ENCODE measurements at regions not wholly inside any gene's neighbourhood (a gene's known extent, or its start where the extent isn't known, plus 50 kb on each side); places are given as distances from the start of the nearest gene placed in this dataset.

DNA sequence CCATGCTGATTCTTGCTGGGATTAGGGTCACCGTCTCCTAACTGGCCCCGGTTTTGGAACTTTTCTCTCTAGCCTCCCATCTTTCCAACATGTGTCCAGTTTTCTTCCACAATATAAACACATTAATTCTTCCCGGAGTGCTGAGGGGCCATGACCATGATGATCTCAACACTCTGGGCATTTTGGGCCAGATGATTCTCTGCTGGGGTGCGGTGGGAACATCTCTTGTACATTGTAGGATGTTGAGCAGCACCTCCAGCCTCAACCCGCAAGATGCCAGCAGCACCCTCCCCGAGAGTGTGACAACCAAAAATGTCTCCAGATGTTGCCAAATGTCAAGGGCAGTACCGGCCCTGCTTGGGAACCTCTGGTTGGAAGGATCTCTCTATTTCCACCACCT lies 164.8 kb downstream of the TFAP2C start:
- intact Hi-C loops (cut with DNase I) = no loop called here
- DNase-seq (ENCODE audit: low spot score) = no peak

DNA sequence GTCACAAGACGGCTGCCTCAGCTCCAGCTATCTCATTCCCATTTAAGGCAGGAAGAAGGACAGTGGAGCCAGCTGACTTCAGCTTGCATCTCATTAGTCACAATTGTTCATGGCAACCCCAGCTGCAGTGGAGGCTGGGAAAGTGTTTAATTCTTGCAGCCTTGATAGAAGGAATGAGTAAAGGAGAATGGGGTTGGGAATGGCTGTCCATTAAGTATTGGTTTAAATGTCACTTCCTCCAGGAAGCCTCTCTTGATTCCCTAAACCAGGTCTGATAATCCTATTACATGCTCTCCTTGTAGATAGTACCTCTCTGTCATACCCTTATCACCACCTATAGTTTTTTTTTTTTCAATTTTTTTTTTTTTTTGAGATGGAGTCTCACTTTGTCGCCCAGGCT lies 166.4 kb downstream of the TFAP2C start:
- intact Hi-C loops (cut with DNase I) = no loop called here
- no peak for DNase-seq (ENCODE audit: low spot score)

DNA sequence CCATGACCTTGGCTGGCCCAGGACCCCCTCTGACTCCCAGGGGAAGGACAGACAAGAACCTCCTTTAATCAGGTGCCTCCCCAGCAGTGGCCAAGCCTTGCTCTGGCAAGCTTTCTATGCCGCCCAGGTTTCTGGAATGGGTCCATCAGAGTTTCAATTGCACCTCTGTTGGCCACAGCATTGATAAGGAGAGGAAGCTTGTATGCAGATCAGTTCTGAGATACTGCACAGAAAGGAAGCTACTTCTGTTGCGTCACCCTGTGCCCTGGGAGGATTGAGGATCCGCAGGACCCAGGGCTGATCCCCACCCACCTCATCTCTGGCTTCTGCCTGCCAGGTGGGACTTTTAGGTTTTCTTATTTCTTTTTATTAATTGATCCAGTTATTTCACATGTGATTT lies 167.2 kb downstream of the TFAP2C start:
- intact Hi-C loops (cut with DNase I) = no loop called here
- DNase-seq (ENCODE audit: low spot score) = no peak

DNA sequence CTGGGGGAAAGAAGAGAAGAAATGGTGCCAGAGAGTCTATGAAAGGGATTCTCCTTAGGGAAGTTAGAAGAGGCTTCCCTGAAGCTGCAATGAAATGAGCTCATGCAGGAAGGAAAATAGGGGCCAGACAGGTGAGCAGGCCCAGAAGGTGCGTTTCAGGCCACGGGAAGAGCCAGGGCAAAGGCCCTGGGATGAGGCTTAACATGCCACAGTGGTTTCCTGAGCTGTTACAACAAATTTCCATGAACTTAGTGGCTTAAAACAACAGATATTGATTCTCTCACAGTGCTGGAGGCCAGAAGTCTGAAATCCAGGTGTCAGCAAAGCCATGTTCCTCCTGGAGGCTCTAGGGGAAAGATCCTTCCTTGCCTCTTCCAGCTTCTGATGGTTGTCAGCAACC lies 167.9 kb downstream of the TFAP2C start:
- no peak for DNase-seq (ENCODE audit: low spot score)
- intact Hi-C loops (cut with DNase I) = no loop called here

DNA sequence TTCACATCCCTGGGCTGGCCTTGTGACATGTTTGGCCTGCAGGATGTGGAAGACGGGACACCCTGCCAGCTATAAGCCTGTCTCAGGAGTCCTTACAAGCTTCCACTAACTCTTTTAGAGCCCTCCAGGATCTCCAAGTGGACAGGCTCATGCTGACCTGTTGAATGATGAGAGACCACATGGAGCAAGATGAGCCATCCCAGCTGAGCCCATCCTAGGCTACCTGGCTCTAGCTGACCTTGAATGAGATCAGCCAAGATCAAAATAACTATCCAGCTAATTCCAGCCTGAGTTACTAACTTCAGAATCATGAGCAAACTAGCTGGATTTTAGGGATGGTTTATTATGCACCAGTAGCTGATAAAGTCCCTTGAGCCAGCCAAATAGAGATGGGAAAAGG lies 169.5 kb downstream of the TFAP2C start:
- intact Hi-C loops (cut with DNase I) = no loop called here
- DNase-seq (ENCODE audit: low spot score) = no peak

DNA sequence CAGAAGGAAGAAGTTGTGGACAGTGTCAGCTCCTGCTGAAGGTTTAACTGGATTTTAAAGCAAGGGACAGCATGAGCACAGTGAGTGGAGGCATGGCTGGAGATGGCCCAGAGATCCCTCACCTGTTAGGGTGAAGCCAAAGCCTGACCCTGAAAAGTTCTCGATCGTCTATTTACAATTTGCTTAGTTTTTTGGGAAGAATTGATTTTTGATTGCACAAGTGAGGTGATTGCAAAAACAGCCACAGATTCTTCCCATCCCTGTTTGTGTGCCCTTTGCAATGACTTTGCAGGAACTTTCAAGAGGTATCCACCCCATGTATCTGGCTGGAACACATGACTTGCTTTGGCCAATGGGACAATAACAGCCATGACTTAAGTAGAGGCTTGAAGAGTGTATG lies 170.1 kb downstream of the TFAP2C start:
- no peak for DNase-seq (ENCODE audit: low spot score)
- intact Hi-C loops (cut with DNase I) = no loop called here

DNA sequence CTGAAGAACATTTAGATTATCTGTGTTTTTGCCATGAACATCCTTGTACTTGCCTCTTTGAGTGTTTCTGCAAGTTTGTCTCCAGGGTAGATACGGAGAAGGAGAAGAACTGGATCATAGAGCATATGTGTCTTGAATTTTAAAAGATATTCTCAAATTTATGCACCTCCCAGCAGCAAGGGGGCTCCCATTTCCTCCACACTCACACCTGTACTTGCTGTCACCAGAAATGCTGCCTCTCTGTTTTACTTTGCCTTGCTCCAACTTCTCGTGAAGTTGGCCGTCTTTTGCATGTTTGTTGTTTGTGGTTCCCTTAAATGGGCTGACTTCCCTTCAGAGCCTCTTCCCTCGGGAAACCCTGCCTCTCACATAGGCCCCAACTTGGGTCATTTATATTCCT lies 171.0 kb downstream of the TFAP2C start:
- intact Hi-C loops (cut with DNase I) = no loop called here

DNA sequence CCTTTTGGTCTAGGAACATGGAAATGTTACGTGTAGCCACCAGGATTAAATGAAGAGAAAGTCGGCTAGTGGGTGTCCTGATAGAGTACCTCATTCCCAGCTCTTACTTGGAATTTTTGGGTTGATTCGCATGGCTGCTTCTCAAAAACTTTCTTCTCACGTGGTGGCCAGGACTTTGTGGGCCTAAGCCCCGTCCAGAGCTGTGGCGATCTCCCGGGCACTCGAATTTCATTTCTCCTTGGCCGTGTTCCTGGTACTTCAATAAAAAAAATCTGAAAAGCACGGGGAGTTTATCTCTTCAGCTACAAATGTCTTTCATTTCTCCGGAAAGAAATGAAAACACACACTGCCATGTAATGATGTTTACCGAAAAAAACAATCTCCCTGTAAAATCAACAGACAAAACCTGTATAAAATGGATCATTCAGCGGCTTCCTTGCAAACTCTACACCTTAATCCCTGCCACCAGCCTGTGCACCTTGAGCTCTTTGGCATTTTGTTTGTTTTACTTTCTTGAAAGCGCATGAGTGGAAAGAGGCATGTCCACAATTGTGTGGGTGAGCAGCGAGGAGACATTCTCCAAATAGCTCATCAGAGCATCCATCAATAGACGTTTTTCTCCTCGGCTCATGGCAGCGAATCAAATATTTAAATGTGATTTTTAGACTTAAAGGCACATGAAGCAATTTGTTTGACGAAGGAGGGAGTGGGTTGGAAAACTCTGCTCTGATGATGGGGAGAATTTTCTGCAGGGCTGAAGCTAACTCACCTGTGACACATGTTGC lies 173.1 kb downstream of the TFAP2C start:
- DNase-seq (ENCODE audit: low spot score) = no peak
- intact Hi-C loops (cut with DNase I) = no loop called here

More for the DNA sequence above, 171.0 kb downstream of the TFAP2C start:
- no peak for DNase-seq (ENCODE audit: low spot score)

DNA sequence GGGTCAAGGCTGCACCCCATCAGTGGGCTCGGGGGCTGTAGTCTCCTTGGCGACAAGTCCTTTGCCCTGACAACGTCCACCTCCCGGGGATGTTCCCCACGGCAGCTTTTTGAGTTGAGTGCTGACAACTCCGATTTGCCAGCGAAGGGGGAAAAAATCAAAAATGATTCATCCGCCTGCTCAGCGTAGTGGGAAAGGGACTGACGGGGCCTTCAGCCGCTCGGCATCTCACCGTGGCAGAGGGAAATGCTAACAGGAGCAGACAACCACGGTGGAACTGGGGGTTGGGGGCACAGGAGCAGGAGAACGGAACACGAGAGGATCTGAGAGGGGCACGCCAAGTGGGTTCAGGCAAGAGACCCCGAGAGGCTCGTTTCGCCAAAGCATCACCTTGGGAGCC lies 173.7 kb downstream of the TFAP2C start:
- intact Hi-C loops (cut with DNase I) = no loop called here
- no peak for DNase-seq (ENCODE audit: low spot score)

DNA sequence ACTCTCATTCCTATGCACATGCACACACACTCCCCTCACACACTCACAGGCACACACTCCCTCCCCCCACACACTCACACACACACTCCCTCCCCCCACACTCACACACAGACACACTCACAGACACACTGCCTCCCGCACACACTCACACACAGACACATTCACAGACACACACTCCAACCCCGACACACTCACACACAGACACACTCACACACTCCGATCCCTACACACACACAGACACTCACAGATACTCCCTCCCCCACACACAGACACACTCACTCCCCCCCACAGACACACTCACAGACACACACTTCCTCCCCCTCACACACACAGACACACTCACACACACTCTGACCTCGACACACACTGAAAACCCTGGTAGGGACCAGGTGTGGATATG lies 176.2 kb downstream of the TFAP2C start:
- DNase-seq (ENCODE audit: low spot score) = no peak
- intact Hi-C loops (cut with DNase I) = no loop called here

DNA sequence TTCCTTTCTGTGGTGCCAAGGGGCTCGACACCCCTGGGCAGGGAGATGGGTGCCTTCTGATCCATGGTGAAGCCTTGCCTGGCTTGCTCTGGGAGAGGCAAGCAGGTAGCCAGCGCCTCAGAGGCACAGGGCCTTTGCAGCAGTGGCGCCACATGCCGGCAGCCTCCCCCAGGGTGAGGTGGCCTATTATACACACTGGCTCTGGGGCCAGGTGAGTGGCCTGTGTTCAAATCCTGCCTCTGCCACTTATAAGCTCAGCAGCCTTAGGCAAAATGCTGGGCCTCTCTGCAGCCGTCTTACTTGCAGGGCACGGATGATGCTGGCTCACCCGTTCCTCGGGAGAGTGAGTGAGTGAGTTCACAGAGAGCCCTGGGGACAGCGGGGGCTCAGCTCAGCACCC lies 176.9 kb downstream of the TFAP2C start:
- DNase-seq (ENCODE audit: low spot score) = no peak
- intact Hi-C loops (cut with DNase I) = no loop called here

DNA sequence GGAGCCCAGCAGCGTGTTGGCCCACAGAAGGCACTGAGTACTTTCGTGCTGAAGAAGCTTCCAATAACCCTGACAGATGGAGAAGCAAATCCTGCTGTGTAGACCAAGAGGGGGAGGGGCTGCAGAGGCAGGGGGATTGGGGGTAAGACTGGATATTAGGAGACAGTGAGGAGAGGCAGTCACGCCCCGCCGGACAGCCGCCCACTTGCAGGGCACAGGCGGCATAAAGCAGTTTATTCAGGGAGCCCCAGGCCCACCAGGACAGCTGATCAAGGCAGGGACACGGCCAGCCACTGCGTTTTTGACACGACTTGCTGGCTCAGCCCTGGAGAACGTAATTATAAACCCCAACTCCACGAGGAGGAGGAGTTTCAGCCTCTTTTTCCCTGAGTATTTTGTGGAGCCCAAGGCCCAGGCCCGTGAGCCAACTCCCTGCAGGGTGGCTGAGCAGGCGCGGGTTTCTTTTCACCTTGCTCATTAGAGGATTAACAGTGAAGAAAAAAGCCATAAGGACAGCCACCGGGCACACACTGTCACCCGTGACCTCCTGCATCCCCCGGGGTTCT lies 177.9 kb downstream of the TFAP2C start:
- intact Hi-C loops (cut with DNase I) = no loop called here
- no peak for DNase-seq (ENCODE audit: low spot score)

DNA sequence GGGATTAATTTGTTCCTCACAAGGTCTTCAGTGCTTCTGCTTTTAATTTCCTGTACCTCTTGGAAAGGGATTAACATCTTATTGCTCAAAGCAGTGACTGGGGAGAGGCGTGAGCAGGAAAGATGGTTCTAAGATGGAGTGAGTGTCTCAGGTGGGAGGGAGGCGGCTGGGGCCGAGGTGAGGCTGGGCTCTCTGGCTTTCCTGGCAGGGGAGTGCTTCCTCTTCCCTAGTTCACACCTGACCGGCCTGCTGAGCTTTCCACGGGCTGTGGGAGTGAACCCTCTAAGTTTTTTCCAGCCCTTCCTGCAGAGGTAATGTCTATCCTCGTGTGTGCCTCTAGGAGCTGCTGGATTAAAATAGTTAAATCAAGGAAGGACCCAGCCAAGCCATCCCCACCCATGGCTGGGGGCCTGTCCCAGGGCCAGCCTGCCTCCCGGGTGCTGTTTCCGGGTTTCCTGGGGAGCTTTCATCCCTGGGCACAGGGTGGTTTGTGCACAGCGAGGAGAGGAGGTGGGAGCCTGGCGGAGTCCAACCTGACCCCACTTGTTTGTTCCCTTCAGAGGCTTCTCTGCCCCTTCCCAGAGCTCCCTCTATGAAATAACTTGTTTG lies 179.1 kb downstream of the TFAP2C start:
- intact Hi-C loops (cut with DNase I) = no loop called here

DNA sequence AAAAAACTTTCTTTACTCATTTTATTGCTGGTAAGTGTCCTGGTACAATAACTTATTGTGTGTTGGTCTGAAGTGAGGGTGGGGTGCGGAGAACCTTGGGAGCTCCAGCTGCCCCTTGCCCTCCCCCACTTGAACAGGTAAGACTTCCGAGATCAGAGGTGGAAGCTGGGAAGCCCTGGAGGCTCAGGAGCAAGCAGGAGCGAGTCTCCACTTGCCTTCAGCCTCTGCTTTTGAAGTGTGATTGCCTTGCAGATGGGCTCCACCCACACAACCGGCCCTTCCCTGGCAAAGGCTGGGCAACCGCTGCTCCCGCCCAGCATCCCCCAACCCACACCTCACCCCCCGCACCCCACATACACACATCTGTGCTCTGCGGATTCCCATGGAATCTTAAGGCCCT lies 179.6 kb downstream of the TFAP2C start:
- DNase-seq (ENCODE audit: low spot score) = no peak
- intact Hi-C loops (cut with DNase I) = no loop called here

More for the DNA sequence above, 179.1 kb downstream of the TFAP2C start:
- no peak for DNase-seq (ENCODE audit: low spot score)

DNA sequence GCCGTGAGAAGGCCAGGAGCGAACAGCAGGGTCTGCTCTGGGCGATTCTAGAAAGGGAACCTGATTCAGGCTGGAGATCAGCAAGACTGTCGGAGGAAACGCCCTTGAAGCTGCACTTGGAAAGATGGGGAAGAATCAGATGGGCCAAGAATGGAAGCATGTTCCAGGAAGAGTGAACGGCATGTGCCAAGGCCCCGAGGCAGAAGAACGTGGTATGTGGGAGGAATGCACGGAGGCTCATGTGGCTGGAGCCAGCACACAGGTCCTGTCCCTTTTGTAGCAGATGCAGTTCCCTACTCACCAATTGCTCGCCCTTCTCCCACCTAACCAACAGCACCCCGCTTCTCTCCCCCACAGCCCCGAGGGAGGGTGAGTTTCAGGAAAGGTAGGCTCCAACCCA lies 180.6 kb downstream of the TFAP2C start:
- intact Hi-C loops (cut with DNase I) = no loop called here
- no peak for DNase-seq (ENCODE audit: low spot score)

DNA sequence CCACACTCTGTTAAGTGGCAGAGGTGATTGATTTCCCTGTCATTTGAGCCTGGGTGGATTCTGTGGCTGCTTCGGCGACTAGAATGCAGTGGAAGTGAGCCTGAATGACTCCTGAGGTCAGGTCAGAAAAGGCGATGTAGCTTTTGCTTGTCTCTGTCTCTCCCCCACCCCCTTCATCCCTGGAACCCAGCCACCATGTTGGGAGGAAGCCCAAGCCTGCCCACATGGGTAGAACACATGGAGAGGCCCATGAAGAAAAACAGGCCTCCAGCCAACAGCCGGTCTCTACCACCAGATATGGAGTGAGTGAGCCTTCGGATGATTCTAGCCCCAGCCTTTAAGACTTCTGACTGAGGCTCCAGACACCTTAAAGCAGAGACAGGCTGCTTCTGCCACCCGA lies 181.0 kb downstream of the TFAP2C start:
- intact Hi-C loops (cut with DNase I) = no loop called here
- no peak for DNase-seq (ENCODE audit: low spot score)

DNA sequence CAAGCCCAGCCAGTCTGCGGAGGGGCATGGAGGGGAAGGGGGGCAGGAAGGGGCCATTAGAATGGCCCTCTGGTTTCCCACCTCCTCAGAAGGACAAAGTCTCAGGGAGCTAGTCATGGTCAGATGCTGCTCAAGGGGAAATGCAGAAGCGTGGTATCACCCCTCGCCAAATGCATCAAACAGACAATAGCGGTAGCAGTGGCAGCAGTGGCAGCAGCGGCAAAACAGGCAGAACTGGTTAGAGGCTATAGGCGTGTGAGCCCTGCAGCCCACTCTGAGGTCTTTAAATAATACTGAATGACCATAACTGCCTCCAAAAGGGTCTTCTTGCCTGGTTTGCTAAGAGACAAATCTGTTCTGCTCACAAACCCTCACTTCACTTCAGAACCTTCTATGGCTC lies 186.7 kb downstream of the TFAP2C start:
- DNase-seq (ENCODE audit: low spot score) = no peak
- intact Hi-C loops (cut with DNase I) = no loop called here

DNA sequence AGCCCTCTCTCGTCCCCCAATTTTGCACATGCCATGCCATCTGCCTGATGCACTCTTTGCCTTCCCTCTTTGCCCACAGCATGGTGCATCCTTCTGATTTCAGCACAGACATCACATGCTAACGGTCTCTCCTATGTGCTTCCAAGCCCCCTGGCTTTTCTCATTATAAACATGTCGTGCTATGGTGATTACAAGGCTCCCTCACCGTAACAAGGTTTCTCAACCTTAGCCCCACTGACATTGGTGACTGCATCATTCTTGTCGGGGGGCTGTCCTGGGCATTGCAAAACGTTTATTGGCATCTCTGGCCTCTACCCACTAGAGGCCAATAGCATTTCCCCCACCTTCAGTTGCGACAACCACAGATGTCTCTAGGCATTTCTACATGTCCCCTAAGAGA lies 187.2 kb downstream of the TFAP2C start:
- DNase-seq (ENCODE audit: low spot score) = no peak

DNA sequence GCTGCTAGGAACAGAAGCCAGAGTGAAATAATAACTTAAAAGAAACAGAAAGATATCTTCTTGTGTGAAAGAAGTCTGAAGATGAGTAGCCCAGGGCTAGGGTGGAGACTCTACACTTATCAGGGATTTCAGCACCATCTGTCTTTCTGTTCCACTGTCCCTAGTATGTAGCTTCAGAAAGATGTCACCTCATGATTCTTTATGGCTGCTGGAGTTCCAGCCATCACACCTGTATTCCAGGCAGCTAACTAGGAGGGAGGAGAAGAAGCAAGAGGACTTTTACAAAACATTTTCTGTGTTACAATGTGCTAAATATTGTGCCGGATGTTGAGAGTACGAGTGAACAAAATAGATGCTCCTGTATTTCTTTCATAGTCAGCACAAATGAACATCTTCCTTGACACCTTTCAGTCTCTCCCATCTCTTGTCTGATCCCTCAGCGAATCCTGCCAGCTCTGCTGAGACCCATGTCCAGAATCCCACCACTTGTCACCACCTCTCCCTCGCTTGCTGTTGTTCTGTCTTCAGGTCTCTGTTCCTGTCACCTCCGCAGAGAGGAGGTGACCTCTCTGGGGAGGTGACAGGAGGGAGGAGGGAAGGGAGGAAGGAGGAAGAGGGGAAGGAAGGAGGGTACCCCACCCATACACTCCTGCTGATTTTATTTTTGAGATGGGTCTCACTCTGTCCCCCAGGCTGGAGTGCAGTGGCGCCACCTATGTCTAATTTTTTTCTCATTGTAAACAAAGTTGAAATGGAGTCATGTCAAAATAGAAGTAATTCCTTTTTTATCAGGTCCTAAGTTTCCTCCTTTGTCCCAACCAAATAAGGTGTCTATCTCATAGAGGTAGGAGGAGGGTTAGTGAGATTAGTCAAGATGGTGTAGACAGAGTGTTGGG lies 188.9 kb downstream of the TFAP2C start:
- DNase-seq (ENCODE audit: low spot score) = no peak
- intact Hi-C loops (cut with DNase I) = no loop called here

More for the DNA sequence above, 187.2 kb downstream of the TFAP2C start:
- intact Hi-C loops (cut with DNase I) = no loop called here

DNA sequence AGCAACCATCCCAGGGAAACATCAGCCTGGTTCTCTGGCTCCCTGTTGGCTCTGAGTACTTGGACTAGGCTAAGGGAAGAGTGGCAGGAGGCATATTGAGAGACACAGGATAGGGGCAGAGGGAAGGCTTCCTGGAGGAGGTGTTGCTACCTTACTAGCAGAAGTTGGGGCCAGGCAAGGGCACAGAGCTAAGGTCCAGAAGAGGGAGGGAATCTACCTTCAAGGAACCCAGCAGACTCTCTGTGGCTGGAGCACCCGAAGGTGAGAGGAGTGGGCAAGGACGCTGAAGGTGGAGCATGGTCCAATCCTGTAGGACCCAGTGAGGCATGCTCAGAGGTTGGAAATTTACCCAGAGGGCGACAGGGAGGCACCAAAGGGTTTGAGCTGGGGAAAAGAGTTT lies 191.9 kb downstream of the TFAP2C start:
- intact Hi-C loops (cut with DNase I) = no loop called here
- DNase-seq (ENCODE audit: low spot score) = no peak
